Choroid plexus epithelial cell (primary cell): ENCODE measurements at regions not wholly inside any gene's neighbourhood (a gene's known extent, or its start where the extent isn't known, plus 50 kb on each side); places are given as distances from the start of the nearest gene placed in this dataset.
A peak's percentile ranks its signal among the peaks of the same experiment; 100 is the strongest.

Experiments used
- DNase-seq: peaks from one replicate; pipeline ENCODE4 v3.0.0-alpha.2; 2010; ENCODE audit warnings: low read depth
- H3K4me3 ChIP-seq: 2 replicates; pipeline ENCODE4 v1.5.1; 2011; ENCODE audit warnings: low read depth, mild to moderate bottlenecking, control low read depth, low read length, moderate library complexity
- CTCF ChIP-seq: conservative IDR thresholded peaks from 2 replicates; pipeline ENCODE4 v1.5.1; 2011; ENCODE audit warnings: low read depth, mild to moderate bottlenecking, control low read depth, inconsistent platforms, low read length, moderate library complexity

DNA sequence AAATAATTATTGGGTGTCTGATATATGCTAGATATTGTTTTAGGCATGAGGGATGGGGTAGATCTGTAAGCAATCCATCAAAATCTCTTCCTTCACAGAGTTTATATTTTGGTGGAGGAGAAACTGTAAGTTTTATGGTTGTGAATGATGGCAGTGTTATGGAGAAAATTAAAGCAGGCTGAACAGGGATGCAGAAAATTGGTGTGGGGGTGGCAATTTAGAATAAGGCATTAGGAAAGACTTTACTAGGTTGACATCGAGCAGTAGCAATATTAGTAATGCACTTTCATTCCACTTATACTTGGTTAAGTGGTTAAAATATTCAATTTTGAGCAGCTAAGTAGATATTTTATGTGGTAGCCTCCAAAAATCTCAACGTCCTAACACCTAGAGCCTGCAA, 261.1 kb upstream of the SNX7 start:
- no peak for DNase-seq
- no peak for TF ChIP-seq CTCF
- H3K4me3 ChIP-seq, result no peak overlapping the region

DNA sequence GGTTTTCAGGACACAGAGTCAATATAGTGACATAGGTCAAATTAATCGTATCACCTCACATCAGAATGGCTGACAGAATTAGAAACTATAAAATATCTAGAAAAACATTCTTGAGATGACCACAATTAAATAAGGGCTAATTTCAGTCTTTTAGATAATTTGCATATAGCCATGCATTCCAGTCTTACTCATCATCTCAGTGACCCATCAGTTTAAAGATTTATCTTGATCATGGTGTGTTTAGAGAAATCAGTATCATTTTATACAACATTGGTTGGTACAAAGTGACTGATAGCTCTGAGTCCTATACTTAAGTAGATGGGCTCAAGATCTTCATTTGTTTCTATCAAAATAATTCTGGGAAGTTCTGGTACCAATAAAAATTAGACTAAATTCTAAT, 262.3 kb upstream of the SNX7 start:
- no peak for TF ChIP-seq CTCF
- no peak for DNase-seq
- H3K4me3 ChIP-seq, result no peak overlapping the region

GRCh38 chr1:98398649-98399048, 262.9 kb upstream of the SNX7 start:
- H3K4me3 ChIP-seq, result no peak overlapping the region
- no peak for TF ChIP-seq CTCF

DNA sequence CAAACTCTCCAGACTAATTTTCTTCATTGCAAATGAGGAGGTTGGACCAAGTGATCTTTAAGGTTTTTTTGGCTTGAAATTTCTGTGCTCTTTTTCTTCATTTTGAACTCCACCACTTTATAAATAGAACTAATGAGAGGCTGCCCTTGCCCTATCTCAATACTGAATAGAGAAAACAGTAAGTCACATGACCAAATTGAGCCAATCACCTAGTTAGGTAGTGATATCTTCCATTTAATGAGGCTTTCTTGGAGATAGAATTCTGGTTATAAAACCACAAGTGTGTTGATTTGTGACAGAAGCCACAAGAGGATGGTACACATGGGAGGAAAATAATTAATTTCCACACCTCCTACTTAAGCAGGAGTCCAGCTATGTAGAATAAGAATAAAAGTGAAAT, 263.4 kb upstream of the SNX7 start:
- no peak for TF ChIP-seq CTCF
- no peak overlapping the region for H3K4me3 ChIP-seq
- no peak for DNase-seq

More at GRCh38 chr1:98398649-98399048, 262.9 kb upstream of the SNX7 start:
- peak; percentile 66 for DNase-seq

DNA sequence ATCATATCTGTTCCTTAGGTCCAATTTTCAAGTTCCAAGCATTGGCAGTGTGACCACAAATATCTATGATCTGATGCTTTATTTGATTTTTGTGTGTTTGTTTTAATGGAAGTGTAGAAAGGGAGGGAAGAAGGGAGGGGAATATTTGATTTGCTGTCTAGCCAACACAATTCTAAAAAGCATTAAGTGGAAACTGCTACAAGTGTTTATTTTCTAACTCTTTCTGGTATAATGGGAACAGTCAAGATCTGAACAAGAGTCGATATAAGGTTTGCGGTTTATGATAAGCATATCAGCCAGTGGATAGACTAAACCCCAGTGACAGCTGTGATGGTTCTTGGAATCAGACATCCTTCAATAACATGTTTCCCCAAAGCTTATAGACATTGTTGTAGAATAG, 267.8 kb upstream of the SNX7 start:
- TF ChIP-seq CTCF, result no peak
- H3K4me3 ChIP-seq, result no peak overlapping the region
- DNase-seq, result no peak

GRCh38 chr1:98391175-98391574, 270.3 kb upstream of the SNX7 start:
- no peak for TF ChIP-seq CTCF
- H3K4me3 ChIP-seq, result no peak overlapping the region
- DNase-seq, result no peak

GRCh38 chr1:98389809-98390208, 271.7 kb upstream of the SNX7 start:
- DNase-seq, result peak; percentile 92
- TF ChIP-seq CTCF, result no peak
- H3K4me3 ChIP-seq, result no peak overlapping the region
